HG03039 (cell line): ENCODE measurements at regions not wholly inside any gene's neighbourhood (a gene's known extent, or its start where the extent isn't known, plus 50 kb on each side); places are given as distances from the start of the nearest gene placed in this dataset.
A peak's percentile ranks its signal among the peaks of the same experiment; 100 is the strongest.
"Not testable (repeated sequence)": the region's sequence is repeated elsewhere in the genome, so short reads cannot be mapped to it uniquely, and the experiment has no call there.

Source experiments
- ATAC-seq: cut with Tn5 transposase; IDR thresholded peaks from one replicate; pipeline ENCODE4 v1.9.1; 2021; ENCODE audit warnings: mild to moderate bottlenecking, moderate library complexity; ENCODE audit not compliant: unreplicated experiment

- no peak for ATAC-seq
Measured at GRCh38 chr3:168801794-168802193, 706.1 kb upstream of the GOLIM4 start.

GRCh38 chr3:168796339-168796738, 700.6 kb upstream of the GOLIM4 start:
- ATAC-seq: no peak

- no peak for ATAC-seq
Measured at GRCh38 chr3:168794427-168794826, 698.7 kb upstream of the GOLIM4 start.

GRCh38 chr3:168782193-168782592, 686.5 kb upstream of the GOLIM4 start:
- no peak for ATAC-seq

GRCh38 chr3:168779970-168780645, 684.4 kb upstream of the GOLIM4 start:
- ATAC-seq: not testable (repeated sequence)

- no peak for ATAC-seq
Measured at GRCh38 chr3:168753724-168754123, 658.0 kb upstream of the GOLIM4 start.

- ATAC-seq: no peak
Measured at GRCh38 chr3:168752339-168752738, 656.6 kb upstream of the GOLIM4 start.

GRCh38 chr3:168747697-168748096, 652.0 kb upstream of the GOLIM4 start:
- ATAC-seq: no peak

- ATAC-seq: no peak
Measured at GRCh38 chr3:168738527-168739325, 643.0 kb upstream of the GOLIM4 start.

- no peak for ATAC-seq
Measured at GRCh38 chr3:168736202-168736601, 640.5 kb upstream of the GOLIM4 start.

- no peak for ATAC-seq
Measured at GRCh38 chr3:168730073-168730472, 634.3 kb upstream of the GOLIM4 start.

GRCh38 chr3:168722091-168722490, 626.4 kb upstream of the GOLIM4 start:
- ATAC-seq: no peak

GRCh38 chr3:168714609-168715240, 619.0 kb upstream of the GOLIM4 start:
- peak; percentile 95 for ATAC-seq

- ATAC-seq: no peak
Measured at GRCh38 chr3:168709073-168709472, 613.3 kb upstream of the GOLIM4 start.

GRCh38 chr3:168707900-168708299, 612.2 kb upstream of the GOLIM4 start:
- peak; percentile 69 for ATAC-seq

- no peak for ATAC-seq
Measured at GRCh38 chr3:168705412-168705811, 609.7 kb upstream of the GOLIM4 start.

GRCh38 chr3:168696051-168696450, 600.3 kb upstream of the GOLIM4 start:
- ATAC-seq: no peak

- no peak for ATAC-seq
Measured at GRCh38 chr3:168693870-168694269, 598.1 kb upstream of the GOLIM4 start.

GRCh38 chr3:168688267-168688666, 592.5 kb upstream of the GOLIM4 start:
- no peak for ATAC-seq

- ATAC-seq: no peak
Measured at GRCh38 chr3:168684519-168684918, 588.8 kb upstream of the GOLIM4 start.

GRCh38 chr3:168678730-168679129, 583.0 kb upstream of the GOLIM4 start:
- no peak for ATAC-seq

- no peak for ATAC-seq
Measured at GRCh38 chr3:168671091-168671490, 575.4 kb upstream of the GOLIM4 start.
